Activated CD8-positive, alpha-beta memory T cell treated with anti-CD3 and anti-CD28 coated beads for 48 hours (primary cell): ENCODE measurements at regions not wholly inside any gene's neighbourhood (a gene's known extent, or its start where the extent isn't known, plus 50 kb on each side); places are given as distances from the start of the nearest gene placed in this dataset.

Experiments used
- DNase-seq, 3 experiments: peaks; one replicate each; pipeline ENCODE4 v3.0.0-alpha.2; 2020; ENCODE audit warnings: low read depth in 2 of 3, low spot score in 2 of 3

DNA sequence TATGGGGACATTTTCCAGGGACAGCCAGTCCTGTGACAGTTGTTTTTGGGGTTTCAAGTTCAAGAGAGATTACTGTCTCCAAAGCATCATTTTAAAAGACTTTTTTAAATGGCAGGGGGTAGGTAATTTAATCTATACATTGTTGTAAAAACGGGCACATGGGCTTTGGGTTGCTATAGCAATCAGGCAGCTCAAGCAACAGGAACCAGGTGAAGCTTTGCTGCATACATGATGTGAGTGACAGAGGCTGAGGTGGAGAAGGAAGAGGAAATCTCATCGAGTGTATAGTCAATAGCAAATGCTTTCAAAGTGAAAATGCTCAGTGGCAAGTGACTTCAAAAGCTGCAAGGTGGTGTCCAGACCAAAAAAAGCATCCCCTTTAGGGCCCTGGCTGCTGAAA lies 277.4 kb upstream of the JAG1 start:
- DNase-seq, result no peak

DNA sequence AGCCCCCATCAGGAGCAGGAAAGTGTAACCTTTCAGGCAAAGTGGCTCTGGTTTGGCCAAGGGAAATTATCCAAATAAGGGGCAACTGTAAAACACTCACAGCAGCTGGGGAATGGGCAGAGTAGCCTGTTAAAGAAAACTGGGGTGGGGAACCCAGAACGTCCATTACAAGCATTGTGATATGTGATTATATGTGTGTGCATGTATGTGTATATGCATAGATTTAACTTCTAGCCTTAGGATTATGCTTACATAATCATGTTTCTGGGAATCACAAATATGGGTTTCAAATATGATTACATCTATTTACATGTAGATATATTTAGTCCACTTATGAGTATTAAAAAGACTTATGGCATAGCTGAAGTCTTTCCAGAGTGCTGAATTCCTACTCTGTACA lies 278.1 kb upstream of the JAG1 start:
- DNase-seq, result no peak

DNA sequence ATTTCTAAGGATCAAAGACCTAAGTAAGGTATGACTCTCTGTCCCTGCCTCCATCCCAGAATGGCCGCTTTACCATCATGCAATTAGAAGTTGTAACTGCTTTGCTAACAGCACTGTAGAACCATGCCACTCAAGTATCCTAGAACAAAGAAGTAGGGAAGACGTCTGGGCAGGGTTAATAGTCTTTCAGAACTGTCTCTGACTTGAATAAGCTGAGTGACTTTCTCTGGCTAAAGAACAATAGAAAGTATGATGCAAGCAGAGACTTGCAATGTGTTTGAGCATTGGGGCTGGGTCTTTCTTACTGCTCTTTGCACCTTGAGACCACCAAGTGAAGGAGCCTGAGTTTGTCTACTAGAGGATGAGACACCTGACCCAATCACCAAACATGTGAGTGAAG lies 279.6 kb upstream of the JAG1 start:
- no peak for DNase-seq

DNA sequence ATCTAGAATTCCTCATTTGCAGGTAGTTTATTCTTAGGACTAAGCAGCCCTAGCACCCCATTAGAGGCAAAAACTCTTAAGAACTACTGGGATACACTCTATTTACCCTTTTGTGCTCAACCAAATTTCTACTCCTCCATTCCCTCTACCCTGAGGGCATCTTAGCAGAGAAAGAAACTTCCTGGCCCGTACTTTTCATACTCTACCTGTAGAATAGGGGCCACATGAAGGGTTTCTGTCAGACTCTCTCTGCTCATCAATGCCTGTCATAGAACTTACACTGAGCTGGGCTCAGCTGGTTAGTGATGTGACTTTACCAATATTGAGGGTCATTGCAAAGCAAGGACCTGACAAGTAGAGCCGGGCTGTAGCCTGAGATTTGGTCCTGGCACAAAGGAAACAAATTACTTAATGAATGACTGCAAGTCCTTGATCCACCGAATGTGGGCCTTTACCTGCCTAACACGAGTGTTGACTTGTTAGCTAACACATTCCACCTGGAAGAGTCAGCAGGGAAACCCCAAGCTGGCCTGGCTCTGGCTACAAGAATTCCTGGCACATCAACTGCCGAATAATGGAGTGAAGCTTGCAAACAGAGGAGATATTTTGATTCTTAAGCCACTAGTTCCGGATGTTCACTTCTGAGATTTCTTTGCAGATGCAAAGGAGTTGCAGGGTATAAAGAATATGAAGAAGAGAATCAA lies 280.5 kb upstream of the JAG1 start:
- DNase-seq, result no peak

DNA sequence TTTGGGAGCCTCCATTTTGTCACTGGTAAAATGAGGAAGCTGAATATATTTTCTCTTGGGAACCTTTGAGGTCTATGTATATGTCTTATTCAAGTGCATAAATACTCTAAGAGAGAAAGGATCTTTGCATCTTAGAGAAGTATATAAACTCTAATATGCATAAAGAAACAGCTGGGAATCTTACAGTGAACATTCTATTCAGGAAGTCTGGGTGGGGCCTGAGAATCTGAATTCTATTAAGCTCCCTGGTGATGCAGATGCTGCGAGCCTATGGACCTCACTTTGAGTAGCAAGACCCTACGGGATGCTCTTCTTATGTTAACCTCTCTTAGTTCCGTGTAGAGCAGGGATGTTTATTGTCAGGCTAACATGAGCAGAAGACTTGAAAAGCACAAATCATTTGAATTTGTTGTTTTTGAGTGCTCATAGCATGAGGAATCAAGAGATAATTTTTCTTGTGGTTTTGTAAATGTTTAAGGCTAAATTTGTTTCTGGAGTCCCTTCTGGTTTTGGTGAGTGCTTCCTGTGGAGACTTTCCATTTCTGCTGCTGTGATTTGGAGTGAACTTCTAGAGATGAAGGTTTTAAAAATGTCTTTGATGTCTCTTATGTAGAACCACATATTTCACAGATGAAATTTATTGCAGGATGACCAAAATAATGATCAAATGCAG lies 281.2 kb upstream of the JAG1 start:
- DNase-seq, result no peak

DNA sequence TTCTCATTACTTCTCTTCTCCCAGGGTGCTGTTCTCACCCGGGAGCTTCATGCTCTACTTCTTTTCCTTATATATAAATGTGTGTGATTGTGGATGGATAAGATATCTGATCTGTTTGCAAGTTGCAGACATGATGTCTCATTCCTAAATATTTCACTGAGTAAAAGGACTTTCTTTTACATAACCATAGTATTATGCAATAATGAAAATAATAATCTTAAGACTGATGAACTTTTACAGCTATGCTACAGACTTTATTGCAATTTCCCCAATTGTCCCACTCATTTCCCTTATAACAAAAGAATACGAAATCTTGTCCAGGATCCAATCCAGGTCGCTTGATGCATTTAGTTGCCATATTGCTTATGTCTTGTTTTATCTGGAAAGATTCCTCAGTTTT lies 284.5 kb upstream of the JAG1 start:
- no peak for DNase-seq

DNA sequence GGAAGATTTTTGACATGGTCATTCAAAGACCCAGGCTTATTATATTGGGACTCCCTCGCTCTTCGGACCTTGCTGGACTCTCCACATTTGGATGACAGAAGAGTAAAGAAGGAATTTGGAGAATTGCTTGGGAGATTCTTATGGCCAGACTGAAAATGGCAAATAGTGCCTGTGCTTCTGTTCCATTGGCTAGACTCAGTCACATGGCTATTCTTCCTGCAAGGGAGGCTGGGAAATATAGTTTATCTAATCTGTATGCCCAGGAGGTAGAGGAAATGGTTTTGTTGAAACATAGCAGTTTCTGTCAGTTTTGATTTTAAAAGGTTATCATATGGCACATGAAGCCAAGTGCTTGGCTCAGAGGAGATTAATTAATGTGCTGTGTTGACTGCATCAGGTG lies 286.6 kb upstream of the JAG1 start:
- no peak for DNase-seq

DNA sequence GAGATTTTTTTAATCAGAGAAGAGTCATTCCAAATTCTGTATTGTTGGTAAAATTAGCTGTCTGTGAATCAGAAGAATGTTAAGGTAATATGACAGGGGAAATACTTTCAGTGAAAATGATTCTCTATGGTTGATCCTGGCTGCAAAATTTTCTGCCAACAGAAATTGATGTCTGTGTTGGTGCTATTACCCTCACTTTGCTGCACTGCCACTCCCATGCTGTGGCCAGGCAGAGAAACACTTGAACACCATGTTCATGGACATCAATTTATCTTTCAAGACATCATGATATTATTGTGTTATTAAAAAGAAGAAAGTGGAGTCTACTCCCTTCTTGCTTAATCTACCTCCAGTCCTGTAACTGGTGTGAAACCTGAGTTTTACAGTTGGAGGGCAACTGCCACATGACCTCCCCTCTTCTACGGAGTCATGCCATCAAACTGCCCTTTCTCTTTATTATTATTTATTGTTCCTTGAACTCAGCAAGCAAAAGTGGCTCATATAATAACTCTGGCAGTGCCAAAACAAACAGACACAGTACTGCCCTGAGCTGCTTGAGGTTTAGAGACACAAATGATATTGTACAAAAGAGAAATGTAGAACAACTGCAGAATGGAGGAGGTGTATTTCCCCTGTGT lies 288.0 kb upstream of the JAG1 start:
- DNase-seq, result no peak

DNA sequence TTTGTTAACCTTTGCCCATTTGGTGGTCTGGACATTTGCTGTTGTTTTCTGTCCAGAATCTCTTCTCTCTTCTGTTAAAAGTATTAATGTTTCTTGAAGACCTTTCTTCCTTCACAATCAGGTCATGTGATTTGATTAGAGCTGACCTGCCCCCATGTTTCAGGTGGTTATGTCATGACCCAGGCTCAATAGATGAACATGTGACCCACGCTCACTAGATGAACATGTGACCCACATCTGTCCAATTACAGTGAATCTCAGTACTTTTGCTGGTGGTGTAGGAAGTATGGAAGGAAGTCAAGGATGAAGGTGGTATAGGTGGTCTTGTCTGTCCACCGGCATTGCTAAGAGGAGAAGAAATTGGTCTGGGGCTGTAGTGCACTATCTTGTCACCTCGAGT lies 289.1 kb upstream of the JAG1 start:
- no peak for DNase-seq

DNA sequence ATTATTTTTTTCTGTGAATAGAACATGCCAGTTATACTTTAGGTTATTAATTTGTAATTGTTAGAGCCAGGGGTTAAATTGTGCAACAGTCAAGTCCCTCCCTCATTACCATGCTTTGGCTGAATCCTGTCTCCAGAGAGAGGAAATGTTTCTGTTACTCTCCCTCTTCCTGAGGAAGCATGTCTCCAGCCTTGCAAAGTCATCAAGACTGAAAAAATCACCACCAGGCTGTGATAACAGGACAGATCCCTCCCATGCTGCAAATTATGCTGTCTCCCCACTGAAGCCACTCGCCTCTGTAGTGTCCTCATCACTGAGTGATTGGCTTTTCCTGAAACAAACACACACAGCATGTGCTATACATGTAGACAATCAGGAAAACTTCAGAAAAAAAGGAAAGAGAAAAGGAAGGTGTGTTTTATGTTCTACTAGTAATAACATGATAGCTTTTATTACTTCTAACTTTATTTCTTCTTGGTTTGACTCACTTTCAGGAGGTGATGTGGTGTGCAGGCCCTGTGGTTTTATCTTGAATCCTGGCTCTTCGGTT lies 290.0 kb upstream of the JAG1 start:
- DNase-seq, result no peak

DNA sequence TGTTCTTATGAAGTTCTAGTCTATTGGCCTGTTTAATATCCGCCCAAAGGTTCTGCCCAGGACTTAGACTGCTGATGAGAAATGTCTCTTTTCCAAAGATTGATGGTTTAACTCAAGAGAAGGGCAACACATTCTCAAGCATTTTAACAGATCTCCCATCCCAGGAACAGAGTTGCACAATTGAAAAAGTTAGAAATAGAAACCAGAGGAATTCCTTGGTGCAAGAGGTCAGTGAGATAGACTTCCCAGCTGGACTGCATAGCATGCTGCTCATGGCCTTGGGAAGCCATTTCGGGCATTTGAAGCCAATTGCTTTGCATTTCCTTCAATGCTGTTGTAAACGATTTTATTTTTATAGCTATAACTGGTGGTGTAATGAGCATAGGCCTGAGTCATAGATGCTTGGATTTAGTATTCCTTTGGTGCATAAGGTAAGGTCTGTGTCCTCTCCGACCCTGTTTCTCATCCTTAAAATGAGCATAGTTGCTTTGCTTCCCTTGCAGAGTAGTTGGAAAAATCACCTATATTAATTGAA lies 292.2 kb upstream of the JAG1 start:
- no peak for DNase-seq

DNA sequence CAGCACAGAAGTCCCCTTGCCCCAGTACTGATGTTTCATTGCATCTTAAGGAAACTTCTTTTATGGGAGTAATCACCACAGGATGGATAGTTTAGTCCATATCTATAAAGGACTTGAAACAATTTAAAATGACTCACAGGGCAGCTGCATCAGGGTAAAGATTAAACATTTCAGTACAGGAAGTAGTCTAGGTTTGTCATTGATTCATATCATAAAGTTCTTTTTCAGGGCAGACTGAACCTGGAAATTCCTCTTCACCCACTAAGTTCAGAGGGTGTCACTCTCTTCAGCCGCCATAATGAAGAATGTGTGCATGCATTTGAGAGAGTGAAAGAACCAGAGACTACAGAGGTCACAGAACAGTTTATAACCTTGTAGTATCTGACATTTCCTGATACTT lies 296.3 kb upstream of the JAG1 start:
- DNase-seq, result no peak

DNA sequence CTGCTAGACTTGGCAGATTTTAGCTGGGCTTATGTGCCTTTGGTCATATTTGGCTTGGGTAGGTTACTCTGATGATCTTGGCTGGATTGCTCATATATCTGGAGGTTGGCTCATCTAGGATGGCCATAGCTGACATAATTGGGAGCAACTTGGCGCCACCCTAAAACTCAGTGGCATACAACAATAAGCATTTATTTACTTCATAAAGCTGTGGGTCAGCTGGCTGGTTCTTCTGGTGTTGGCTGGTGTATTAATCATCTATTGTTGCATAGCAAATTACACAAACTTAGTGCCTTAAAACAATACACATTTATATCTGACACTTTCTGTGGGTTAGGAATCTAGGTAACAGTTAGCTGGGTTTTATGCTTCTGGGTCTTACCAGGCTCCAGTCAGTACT lies 297.3 kb upstream of the JAG1 start:
- DNase-seq, result no peak

DNA sequence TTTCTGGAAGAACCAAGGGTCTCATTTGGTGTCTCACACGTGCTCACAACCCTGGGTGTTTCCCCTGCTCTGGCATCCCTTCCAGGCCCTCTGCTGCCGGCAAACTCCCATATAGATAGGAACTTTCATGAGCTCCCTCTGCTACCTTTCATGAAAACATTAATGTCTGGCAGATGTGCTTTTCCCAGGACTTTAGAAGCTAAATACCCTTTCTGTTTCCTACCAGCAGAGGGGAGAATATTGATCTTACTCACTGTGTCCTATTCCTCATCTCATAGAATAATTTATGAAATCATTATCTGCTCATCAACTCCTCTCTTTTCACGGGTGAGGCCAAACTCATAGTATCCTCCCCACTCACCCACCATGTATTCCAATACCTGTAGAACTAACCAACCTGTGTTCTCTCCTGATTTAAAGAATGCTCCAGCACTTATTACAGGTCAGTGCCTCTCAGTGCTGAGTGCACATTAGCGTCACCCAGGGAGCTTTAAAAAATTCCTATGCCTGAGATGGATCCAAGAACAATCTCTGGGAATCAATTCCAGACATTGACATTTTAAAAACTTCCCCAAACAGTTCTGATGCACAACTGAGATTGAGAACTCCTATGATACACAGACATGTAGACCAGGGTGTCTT lies 298.5 kb upstream of the JAG1 start:
- no peak for DNase-seq

DNA sequence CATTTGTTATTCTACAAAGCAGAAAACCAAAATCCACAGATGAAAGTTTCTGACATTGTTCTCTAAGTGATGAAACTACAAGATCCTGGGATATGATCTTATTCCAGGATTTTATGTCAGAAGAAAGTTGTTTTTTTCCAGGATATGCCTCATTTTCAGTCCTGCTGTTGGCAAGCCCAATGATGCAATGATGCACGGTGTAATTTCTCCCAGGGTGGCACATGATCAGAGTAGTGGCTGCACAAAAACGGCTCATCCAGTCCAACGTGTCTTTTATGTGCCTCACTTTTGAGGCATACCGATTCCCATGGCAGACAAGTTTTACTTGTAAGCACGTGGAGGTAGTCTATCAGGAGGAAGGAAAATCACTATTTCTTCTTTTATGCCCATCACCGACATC lies 302.3 kb upstream of the JAG1 start:
- no peak for DNase-seq

DNA sequence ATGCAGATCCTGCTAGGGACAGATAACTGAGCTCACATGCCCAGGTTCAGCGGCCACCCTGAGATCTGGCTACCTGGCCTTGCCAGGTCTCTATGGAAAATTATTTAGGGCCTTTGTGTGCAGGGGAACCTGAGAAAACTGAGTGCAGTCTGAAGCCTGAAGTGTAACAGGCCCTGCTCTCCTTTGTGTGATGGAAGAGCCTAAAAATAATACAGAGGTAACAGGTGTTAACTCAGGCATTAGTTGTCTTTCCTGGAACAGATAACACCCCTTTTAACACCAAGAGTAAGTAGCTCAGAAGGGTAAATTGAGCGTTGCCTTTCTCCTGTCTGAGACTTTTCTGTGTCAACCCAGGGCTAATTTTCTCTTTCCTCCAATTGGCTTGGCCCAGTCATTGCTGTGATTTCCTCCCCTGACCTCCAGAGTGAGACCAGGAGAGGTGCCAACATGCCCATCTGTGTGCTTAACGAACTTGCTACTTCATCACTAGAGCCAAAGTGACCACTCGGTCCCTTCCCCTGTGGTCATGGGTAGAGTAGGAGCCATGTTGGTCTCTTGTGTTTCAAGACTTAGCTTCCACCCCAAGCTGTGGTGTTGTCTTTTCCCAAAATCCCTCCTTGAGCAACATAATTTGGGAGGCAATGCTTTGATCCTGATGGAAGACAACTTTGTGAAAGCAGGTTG lies 304.4 kb upstream of the JAG1 start:
- DNase-seq, result no peak

DNA sequence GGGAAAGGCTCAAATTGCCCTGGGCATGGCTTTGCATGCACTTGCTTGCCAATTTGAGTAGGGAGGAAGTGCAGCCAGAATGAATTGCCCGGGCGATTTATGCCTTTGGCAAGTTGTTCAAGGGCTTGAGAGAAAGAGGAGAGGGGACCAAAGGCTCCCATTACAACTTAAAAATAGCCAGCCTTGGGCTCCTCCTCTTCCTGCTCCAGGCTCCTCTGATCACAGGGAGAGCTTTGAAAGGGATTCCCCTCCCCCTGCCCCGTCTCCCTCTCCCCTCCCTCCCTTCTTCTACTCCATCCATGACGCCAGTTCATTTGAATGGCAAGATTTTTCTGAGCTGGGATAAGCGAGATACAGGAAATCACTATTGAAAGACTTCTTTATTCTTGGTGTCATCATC lies 304.9 kb upstream of the JAG1 start:
- no peak for DNase-seq

DNA sequence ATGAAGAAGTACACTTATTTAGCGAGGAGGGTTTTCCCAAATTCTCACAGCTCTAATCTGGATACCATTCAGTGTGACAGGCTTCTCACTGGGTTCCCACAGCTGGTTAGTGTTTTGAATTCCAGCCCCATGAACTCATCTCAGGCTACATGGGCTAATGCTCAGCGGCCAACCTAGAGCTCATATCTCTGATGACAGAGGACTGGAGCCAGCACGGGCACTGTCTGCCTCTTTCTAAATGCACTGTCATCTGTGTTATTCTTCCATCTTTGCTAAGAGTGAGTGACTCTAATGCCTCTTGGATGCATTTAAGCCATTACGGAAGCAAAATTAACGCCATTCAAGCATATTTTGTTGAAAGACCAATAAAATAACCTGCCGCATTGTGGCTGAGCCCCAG lies 308.9 kb upstream of the JAG1 start:
- DNase-seq, result no peak

DNA sequence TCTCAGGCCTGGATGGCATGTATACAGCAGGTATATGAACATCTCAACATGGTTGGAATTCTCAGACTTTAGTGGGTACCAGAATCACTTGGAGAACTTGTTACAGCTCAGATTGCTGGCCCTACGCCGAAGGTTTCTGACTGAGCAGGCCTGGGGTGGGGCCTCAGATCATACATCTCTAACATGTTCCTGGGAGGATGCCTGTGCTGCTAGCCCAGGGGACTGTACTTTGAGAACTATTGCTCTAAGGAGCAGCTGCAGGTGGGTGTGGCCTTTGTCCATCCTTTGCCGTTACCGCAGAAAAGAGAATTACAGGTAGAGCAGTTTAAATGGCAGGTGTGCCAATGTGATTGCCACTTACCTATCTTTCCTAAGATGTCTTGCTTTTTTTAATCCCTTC lies 310.5 kb upstream of the JAG1 start:
- no peak for DNase-seq

DNA sequence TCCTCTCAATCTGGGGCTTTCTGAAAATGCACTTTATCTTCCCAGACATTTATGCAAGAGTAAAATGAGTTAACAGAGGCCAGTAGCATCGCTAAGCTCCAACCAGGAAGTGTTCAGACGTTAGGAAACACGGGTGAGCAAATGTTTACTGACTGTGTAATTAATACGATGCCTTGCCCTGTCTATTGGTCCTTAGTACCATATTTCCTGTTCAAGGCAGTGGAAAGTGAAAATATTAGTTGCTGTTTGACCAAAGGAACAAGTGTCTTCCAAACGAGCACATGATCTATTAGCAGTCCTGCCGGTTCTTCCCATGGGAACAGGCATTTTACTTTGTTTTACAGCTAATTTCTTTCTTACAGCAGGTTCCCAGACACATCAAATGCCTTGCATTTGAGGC lies 311.1 kb upstream of the JAG1 start:
- no peak for DNase-seq

DNA sequence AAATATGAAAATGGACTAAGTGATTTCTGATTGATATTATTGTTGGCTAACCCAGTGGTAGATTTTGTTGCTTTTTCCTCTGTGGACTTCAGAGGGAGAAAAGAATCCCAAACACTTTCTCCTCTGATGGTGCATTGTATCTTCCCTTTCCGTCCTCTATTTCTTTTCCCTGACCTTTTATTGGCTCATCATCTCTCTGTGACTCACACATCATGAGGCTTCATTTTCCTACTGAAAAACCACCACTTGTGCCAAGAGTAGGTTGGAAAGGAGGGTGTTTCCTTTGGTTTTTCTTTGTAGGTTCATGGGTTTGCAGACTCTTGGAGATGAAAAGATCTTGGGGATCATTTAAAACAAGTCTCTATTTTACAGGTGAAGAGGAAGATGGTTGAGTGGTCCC lies 311.7 kb upstream of the JAG1 start:
- DNase-seq, result no peak
